GM19463 (cell line): ENCODE measurements at regions not wholly inside any gene's neighbourhood (a gene's known extent, or its start where the extent isn't known, plus 50 kb on each side); places are given as distances from the start of the nearest gene placed in this dataset.
"Not testable (repeated sequence)": the region's sequence is repeated elsewhere in the genome, so short reads cannot be mapped to it uniquely, and the experiment has no call there.

Experiments used
- ATAC-seq: cut with Tn5 transposase; IDR thresholded peaks from one replicate; pipeline ENCODE4 v1.9.1; 2021; ENCODE audit warnings: mild to moderate bottlenecking, moderate library complexity; ENCODE audit not compliant: unreplicated experiment

DNA sequence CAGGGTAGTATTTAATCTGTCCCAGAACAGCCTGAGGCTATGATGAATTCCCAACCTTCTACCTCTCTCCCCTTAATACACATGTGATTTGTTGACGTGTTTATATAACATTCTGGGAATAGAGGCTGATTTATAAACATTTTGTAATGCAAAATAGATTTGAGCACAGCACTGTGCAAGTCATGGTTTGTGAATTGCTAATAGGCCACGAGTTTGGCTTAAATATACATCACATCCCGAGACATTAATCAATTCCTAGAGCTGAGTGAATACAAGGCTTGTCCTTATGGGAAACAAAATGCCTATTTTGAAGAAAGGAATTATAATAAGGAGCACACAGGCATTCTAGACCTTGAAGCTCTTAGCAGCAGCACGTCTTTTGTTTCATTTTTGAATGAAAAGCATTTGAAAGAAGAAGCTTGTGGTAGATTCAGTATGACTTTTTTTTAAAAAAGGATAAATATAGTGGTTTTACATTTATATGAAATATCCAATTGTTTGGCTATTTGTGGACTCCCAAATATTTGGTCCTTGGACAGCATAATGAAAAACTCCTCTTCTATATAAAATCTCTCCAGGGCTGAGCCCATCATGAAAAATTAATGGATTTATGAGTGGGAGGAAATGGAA, 116.4 kb downstream of the SLC17A6 start:
- ATAC-seq, result no peak

DNA sequence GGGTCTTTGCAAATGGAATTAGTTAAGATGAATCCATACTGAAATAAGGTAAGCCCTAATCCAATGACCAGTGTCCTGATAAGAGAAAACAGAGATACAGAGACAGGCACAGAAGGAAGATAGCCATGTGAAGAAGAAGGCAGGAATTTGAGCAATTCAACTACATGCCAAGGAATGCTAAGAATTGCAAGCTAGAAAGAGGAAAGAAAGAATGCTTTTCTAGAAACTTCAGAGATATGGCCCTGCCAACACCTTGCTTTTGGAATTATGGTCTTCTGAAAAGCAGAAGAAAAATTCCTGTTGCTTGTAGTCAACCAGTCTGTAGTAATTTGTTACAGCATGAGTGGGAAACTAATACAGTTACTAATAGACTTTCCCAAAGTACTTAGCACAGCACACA, 111.3 kb downstream of the SLC17A6 start:
- ATAC-seq, result no peak

DNA sequence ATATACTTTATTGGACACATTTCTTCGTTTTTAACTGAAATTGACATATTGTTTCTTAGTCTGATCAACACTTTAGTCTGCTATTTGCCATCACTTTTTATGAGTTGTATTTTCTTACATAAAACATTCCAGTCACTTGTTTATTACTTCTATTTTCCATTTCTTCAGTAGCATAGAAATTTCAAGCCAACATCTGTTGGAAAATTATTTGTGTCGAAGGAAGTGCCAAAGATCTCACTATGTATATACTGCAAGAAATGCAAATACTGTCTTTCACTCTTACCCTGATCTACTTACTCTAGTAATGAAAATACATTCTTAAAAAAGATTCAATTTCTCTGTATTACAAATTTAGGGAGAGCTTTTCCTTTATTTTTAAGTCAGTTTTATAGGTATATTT, 105.9 kb downstream of the SLC17A6 start:
- ATAC-seq, result no peak

DNA sequence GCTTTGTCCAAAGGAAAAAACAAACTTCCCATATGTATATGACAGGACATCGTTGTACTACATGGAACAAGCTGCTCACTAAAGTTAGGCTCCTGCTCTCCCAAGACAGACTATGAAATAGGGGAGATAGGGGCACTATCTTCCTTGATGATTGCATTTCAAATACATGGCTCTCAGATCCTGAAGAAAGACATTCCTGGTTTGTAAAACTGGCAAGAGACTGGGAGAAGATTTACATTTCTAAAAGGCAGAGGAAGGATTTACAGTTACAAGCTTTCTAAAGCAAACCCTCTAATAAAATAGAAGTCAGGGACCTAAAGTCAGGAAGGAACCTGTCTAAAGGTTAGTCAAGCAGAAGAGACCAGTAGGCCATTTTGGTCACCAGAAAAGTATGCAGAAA, 103.7 kb downstream of the SLC17A6 start:
- no peak for ATAC-seq

DNA sequence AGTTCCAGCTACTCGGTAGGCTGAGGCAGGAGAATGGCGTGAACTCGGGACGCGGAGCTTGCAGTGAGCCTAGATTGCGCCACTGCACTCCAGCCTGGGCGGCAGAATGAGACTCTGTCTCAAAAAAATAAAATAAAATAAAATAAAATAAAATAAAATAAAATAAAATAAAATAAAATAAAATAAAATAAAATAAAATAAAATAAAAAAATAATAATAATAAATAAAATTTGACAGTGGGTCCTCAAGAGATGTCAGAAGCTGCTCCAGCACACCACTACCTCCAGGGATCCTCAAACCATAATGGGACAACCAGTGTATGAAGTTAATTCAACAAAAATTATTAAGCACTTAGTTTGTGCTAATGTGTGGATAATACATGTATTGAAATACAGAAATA, 97.4 kb downstream of the SLC17A6 start:
- ATAC-seq, result not testable (repeated sequence)

DNA sequence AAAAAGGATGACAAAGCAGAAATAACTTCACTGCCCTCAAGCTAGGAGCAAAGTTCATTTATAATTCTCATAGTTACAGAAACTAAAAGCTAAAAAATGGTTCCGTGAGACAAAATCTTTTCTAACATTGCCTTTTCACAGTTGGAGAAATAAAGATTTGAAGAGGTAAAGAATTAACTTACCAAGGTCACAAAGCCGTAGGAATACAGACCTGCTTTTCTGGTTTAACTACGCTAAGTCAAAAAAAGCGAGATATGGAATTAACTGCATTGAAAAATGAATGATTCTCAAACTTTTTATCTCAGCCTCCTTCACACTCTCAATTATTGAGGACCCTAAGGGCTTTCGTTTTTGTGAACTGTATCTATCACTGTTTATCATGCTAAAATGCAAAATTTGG, 95.3 kb downstream of the SLC17A6 start:
- ATAC-seq, result no peak

DNA sequence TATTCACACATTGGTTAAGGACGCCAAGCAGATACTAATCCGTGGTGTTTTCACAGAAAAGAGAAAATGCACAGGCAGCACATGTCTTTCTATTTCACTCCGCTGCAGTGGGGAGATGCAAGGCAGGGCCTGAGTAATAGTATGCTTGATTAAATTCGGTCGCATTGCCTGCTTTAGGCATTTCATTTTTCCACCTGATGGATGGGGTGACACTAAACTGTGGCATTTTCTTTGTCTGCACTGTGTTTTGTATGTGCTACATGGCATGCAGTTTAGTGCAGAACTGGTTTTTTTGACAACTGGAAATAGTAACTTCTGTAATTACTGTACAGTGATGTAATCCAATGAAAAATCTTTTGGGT, 94.9 kb downstream of the SLC17A6 start:
- no peak for ATAC-seq

DNA sequence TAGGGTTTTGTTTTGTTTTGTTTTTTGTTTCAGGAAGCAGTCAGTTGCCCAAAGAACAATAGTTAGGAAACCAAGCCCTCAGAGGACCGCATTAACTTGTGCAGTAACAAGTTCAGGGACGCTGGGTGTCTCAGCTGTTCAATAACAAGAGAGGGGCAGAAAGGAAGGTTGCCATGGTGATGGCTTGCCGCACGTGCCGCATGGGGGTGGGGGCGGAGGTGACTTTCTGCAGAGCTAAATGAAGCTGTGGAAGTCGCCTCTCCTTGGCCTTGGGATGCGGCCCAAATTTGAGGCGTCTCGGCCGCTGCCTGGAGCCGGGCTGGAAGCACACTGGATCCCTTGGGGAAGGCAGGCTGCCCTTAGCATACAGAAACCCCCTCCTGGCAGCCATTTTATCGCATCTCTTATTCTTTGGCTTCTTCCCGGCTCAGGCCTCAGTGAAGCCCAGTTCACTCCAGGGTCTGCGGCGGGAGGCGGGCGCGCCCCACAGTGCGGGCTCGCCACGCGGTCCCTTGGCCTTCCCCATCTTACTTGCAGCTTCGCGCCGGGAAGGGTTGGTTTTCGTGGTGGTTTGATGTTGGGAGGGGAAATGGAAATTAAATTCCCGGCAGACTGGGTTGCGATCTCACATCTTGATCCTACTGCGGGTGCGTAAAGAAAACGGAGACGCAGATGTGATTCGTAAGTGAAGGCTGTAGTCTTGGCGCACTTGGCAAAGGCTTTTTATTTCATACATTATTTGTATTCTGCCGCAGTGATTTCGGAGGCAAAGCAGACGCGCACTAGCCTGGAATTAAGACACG, 94.3 kb downstream of the SLC17A6 start:
- ATAC-seq, result peak; percentile 47

DNA sequence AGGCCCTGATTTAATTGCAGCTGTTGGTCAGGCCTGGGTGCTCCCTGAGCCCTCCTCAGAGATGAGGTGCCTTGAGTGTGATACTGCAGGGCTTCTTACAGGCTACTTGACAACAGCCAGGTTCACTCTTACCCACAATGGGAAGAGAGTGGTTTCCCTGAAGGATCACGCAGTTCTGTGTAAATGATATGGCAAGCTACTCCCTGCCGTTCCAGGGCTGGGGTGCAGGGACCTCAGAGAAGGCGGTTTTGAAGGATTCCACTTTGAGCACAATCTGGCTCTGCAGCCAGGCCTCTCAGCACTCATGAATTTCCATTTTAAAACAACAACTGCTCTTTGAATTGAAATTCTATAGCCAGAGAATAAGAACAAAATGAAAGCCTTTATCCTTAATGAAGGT, 92.9 kb downstream of the SLC17A6 start:
- no peak for ATAC-seq

DNA sequence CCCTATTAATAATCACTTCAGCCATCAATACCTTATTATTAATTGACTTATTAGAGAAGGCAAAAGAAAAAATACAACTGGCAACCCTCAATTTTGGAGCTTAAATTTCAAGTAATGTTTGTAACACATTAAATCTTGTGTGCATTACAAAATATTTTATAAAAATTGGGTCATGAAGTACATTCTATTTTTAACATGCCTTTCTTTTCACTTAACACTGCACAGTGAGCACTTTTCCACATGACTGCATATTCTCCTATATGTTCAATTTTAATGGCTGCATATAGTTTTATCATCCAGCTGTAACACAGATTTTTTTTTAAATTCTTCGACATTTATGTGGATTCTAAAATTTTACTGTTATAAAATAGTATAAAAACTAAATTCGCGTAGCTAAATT, 92.5 kb downstream of the SLC17A6 start:
- no peak for ATAC-seq

DNA sequence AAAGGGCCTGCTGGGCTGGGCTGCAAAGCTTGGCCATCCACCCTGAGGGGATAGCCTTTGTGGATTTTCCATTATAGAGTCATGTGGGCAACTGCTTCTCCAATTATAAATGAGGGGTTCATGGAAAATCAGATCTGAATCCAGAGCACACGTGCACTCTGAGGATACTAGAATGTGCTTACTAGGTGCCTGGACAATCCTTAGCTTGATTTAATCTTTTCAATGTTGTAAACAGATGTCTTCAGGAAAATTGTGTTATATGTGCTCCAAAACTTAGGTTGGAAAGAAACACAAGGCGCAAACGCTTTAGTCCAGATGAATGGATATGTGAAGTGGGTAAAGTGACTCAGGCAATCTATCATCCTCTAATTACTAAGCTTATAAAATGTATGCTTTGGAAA, 92.0 kb downstream of the SLC17A6 start:
- ATAC-seq, result no peak
